H1 (cell line): ENCODE measurements at regions not wholly inside any gene's neighbourhood (a gene's known extent, or its start where the extent isn't known, plus 50 kb on each side); places are given as distances from the start of the nearest gene placed in this dataset.

Experiments used
- CBX5 ChIP-seq: fragments of 300-800, 300-1000 bp; sonication (generic); IDR thresholded peaks from 2 replicates; pipeline ENCODE4 v1.7.1; 2016; ENCODE audit warnings: antibody characterized with exemption, low read length, low read depth
- CHD2 ChIP-seq: IDR thresholded peaks from 2 replicates; pipeline ENCODE4 v1.6.1; 2012; ENCODE audit warnings: low read length, improper control_type of control experiment
- POLR2AphosphoS5 ChIP-seq: IDR thresholded peaks from 2 replicates; pipeline ENCODE4 v1.6.1; 2011; ENCODE audit warnings: low read depth, low read length
- POU5F1 ChIP-seq: IDR thresholded peaks from 2 replicates; pipeline ENCODE4 v1.6.1; 2011; ENCODE audit warnings: low read depth, mild to moderate bottlenecking, low read length, moderate library complexity

DNA sequence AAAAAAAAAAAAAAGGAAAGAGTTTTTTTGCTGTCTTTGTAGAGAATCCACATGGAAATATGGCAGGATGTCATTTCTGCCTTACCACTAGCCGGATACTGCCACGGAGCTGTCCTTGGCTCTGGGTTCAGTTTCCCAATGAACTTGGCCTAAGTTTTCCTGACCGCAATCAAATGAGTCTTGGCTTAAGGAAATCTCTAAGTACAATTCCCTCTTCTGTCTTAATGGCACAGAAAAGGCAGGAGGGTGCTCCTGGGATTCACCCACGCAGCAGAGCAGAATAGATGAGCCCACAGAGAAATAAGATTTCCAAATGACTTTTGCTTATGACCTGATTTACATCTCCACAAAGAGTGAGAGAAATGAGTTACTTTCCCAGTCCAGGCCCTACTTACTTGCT, 284.0 kb upstream of the VLDLR start (continued):
- TF ChIP-seq CHD2 = no peak
- TF ChIP-seq POLR2AphosphoS5 = no peak
- TF ChIP-seq POU5F1 = no peak
- no peak for TF ChIP-seq CBX5
